Endothelial cell of umbilical vein (primary cell): ENCODE measurements at regions not wholly inside any gene's neighbourhood (a gene's known extent, or its start where the extent isn't known, plus 50 kb on each side); places are given as distances from the start of the nearest gene placed in this dataset.

ENCODE experiments used
- BruUV-seq: library from RNA; stranded (reverse); fragments of 400-500 nt; replicated peaks from 2 replicates; lab custom pipeline; 2021; lab: Mats Ljungman, UMichigan
- CTCF ChIA-PET: fragments of 300-600, 350-600 bp; sonication (Branson Sonifier 250); formaldehyde crosslinking; loops from one replicate; lab custom pipeline; 2021; ENCODE audit warnings: antibody characterized with exemption, inconsistent platforms; lab: Charles Lee
- POLR2A ChIA-PET: fragments of 300-600, 350-600 bp; sonication (Branson Sonifier 250); formaldehyde crosslinking; loops from one replicate; lab custom pipeline; 2021; ENCODE audit warnings: antibody characterized with exemption, inconsistent platforms; lab: Charles Lee
- DNase-seq: peaks from one replicate; pipeline ENCODE4 v3.0.0-alpha.2; 2011; ENCODE audit warnings: low read depth, low spot score
- FAIRE-seq: peaks from 2 replicates; lab custom pipeline; 2011; peaks lifted over from hg19 to GRCh38; lab: Jason Lieb, UNC
- H2AFZ ChIP-seq: 2 replicates; pipeline ENCODE4 v1.6.0; 2012; ENCODE audit warnings: low read depth, low read length, control low read depth, inconsistent platforms
- H3K27ac ChIP-seq: 2 replicates; pipeline ENCODE4 v1.5.1; 2011; ENCODE audit warnings: low read depth, mild to moderate bottlenecking, control low read depth, low read length, moderate library complexity; ENCODE audit not compliant: insufficient read depth
- H3K27me3 ChIP-seq, 2 experiments: 2 replicates each; pipeline versions ENCODE4 v1.6.0 to v1.6.1; 2011; ENCODE audit warnings: low read length in 2 of 2, mixed read lengths in 1 of 2; ENCODE audit not compliant: control insufficient read depth in 2 of 2, insufficient read depth in 2 of 2
- H3K36me3 ChIP-seq, 2 experiments: 2 replicates in 1 of 2; 3 replicates in 1 of 2; pipeline ENCODE4 v1.5.1; 2011; ENCODE audit warnings: low read length in 2 of 2, mild to moderate bottlenecking in 1 of 2, moderate library complexity in 1 of 2; ENCODE audit not compliant: control insufficient read depth in 2 of 2, insufficient read depth in 2 of 2; ENCODE audit errors: extremely low read depth in 1 of 2
- H3K4me1 ChIP-seq: 3 replicates; pipeline ENCODE4 v1.5.1; 2011; ENCODE audit warnings: mild to moderate bottlenecking, low read length; ENCODE audit not compliant: control insufficient read depth, insufficient read depth; ENCODE audit errors: extremely low read depth
- H3K4me2 ChIP-seq: 2 replicates; pipeline ENCODE4 v1.6.1; 2011; ENCODE audit warnings: low read length, control low read depth, mixed read lengths; ENCODE audit not compliant: insufficient read depth
- H3K4me3 ChIP-seq, 3 experiments: fragments of 200-600 bp in 1 of 3; sonication (generic), shearing (Covaris generic) in 1 of 3; replicated peaks in 1 of 3; 2 replicates each; pipeline ENCODE4 v1.5.1; 2011 to 2016; ENCODE audit warnings: control low read depth in 3 of 3, low read length in 3 of 3, mild to moderate bottlenecking in 2 of 3, inconsistent platforms in 1 of 3, low read depth in 1 of 3, moderate library complexity in 1 of 3; ENCODE audit not compliant: insufficient read depth in 1 of 3
- H3K79me2 ChIP-seq: 2 replicates; pipeline ENCODE4 v1.6.0; 2012; ENCODE audit warnings: low read length, inconsistent platforms; ENCODE audit not compliant: control insufficient read depth, insufficient read depth
- H3K9ac ChIP-seq: replicated peaks from 2 replicates; pipeline ENCODE3; 2011; ENCODE audit warnings: low read length, control low read depth; ENCODE audit not compliant: insufficient read depth; ENCODE audit errors: extremely low read depth
- H3K9me1 ChIP-seq: replicated peaks from 3 replicates; pipeline ENCODE4 v1.6.0; 2011; ENCODE audit warnings: mild to moderate bottlenecking, low read length; ENCODE audit not compliant: control insufficient read depth, insufficient read depth; ENCODE audit errors: extremely low read depth
- H3K9me3 ChIP-seq: replicated peaks from 2 replicates; pipeline ENCODE4 v1.5.1; 2012; ENCODE audit warnings: low read length, inconsistent platforms; ENCODE audit not compliant: control insufficient read depth, insufficient read depth
- H4K20me1 ChIP-seq: replicated peaks from 2 replicates; pipeline ENCODE3; 2011; ENCODE audit warnings: mild to moderate bottlenecking, low read length; ENCODE audit not compliant: control insufficient read depth, insufficient read depth; ENCODE audit errors: extremely low read depth
- EZH2 ChIP-seq: IDR thresholded peaks from 2 replicates; pipeline ENCODE4 v1.6.1; 2012; ENCODE audit warnings: borderline replicate concordance, low read depth, mild to moderate bottlenecking, moderate library complexity, low read length, inconsistent platforms; ENCODE audit not compliant: severe bottlenecking
- FOS ChIP-seq: IDR thresholded peaks from 2 replicates; pipeline ENCODE4 v1.6.1; 2011; ENCODE audit warnings: mild to moderate bottlenecking, low read length, moderate library complexity, borderline replicate concordance; ENCODE audit not compliant: insufficient read depth
- GATA2 ChIP-seq: IDR thresholded peaks from 2 replicates; pipeline ENCODE4 v1.7.0; 2011; ENCODE audit warnings: low read depth, mild to moderate bottlenecking, moderate library complexity, mixed read lengths, low read length; ENCODE audit not compliant: insufficient read length, insufficient read depth
- JUN ChIP-seq: IDR thresholded peaks from 2 replicates; pipeline ENCODE4 v1.6.1; 2011; ENCODE audit warnings: borderline replicate concordance, low read depth; ENCODE audit not compliant: insufficient read length, insufficient read depth
- MAX ChIP-seq: IDR thresholded peaks from 2 replicates; pipeline ENCODE4 v1.6.1; 2011; ENCODE audit not compliant: insufficient read depth, insufficient read length
- MYC ChIP-seq: IDR thresholded peaks from one replicate; pipeline ENCODE4 v1.6.1; 2011; ENCODE audit warnings: mild to moderate bottlenecking, low read depth, low read length
- POLR2A ChIP-seq: IDR thresholded peaks from 2 replicates; pipeline ENCODE4 v1.6.1; 2012; ENCODE audit warnings: low read depth, mild to moderate bottlenecking, control low read depth, low read length
- POLR2AphosphoS5 ChIP-seq: IDR thresholded peaks from 2 replicates; pipeline ENCODE4 v1.6.1; 2012; ENCODE audit warnings: low read depth, mild to moderate bottlenecking, control low read depth, low read length, moderate library complexity; ENCODE audit not compliant: insufficient read depth
- dilution Hi-C: fragments of 300-500 bp; cut with MboI; formaldehyde crosslinking; loops from one replicate; pipeline ENCODE4 v1.15.0; 2019; ENCODE audit warnings: low sequenced_read_pairs; ENCODE audit not compliant: extremely low pct_ligation_motif_present
- intact Hi-C: fragments of 100-400 bp; cut with micrococcal nuclease; formaldehyde crosslinking; loops from one replicate; pipeline ENCODE4 v1.10.0; 2022
- TF ChIP-seq, protein P1 (sequence below), 2 donors: IDR thresholded peaks; 1 replicate in 1 of 2; 2 replicates in 1 of 2; pipeline ENCODE4 v1.5.1; 2011; ENCODE audit warnings: low read length in 2 of 2, mild to moderate bottlenecking in 2 of 2, moderate library complexity in 2 of 2, control low read depth in 1 of 2, inconsistent platforms in 1 of 2, low read depth in 1 of 2; ENCODE audit not compliant: insufficient read depth in 1 of 2; ENCODE audit errors: extremely low read depth in 1 of 2

GRCh38 chr15:58330741-58331559 lies 100.8 kb upstream of the LIPC start:
- H3K27me3 ChIP-seq: no peaks in the 10 kb centered on the region
- ChIA-PET CTCF (interaction anchor here (0.6 kb wide), 3 partner anchors 128 to 890 kb away, joined by 3 read pairs; no protein-coding TSS in a partner anchor), POLR2A (no interaction called here)
- BruUV-seq: no TSS peak
- no peaks in the 10 kb centered on the region for H3K9me1 ChIP-seq
- intact Hi-C loops (no loop called here), dilution Hi-C loops (no loop called here)
- DNase-seq: no peak
- no peaks in the 10 kb centered on the region for H4K20me1 ChIP-seq
- H3K4me1 ChIP-seq: peaks cover 18% of the 10 kb centered on the region
- H3K4me3 ChIP-seq: no peak overlapping the region
- no peaks in the 10 kb centered on the region for H3K79me2 ChIP-seq
- H3K9me3 ChIP-seq: no peaks in the 10 kb centered on the region
- no peak overlapping the region for H3K27ac ChIP-seq
- no peak overlapping the region for H3K4me2 ChIP-seq
- H3K9ac ChIP-seq: no peak overlapping the region
- TF ChIP-seq POLR2AphosphoS5: no peak
- TF ChIP-seq GATA2: no peak
- TF ChIP-seq MAX: no peak
- no peak for TF ChIP-seq FOS
- no peak for TF ChIP-seq POLR2A
- no peak for TF ChIP-seq JUN
- no peak for TF ChIP-seq EZH2
- TF ChIP-seq, protein P1, sequence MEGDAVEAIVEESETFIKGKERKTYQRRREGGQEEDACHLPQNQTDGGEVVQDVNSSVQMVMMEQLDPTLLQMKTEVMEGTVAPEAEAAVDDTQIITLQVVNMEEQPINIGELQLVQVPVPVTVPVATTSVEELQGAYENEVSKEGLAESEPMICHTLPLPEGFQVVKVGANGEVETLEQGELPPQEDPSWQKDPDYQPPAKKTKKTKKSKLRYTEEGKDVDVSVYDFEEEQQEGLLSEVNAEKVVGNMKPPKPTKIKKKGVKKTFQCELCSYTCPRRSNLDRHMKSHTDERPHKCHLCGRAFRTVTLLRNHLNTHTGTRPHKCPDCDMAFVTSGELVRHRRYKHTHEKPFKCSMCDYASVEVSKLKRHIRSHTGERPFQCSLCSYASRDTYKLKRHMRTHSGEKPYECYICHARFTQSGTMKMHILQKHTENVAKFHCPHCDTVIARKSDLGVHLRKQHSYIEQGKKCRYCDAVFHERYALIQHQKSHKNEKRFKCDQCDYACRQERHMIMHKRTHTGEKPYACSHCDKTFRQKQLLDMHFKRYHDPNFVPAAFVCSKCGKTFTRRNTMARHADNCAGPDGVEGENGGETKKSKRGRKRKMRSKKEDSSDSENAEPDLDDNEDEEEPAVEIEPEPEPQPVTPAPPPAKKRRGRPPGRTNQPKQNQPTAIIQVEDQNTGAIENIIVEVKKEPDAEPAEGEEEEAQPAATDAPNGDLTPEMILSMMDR (IDR thresholded peaks at IDR 0.05; ENCODE audit: extremely low read depth in 1 of 2, insufficient read depth in 1 of 2, low read depth in 1 of 2, low read length in 2 of 2): no peak
- no peak for TF ChIP-seq MYC
- no peak for FAIRE-seq
- no peaks in the 10 kb centered on the region for H3K36me3 ChIP-seq
- no peak overlapping the region for H2AFZ ChIP-seq
